ENCODE measurements at regions not wholly inside any gene's neighbourhood (a gene's known extent, or its start where the extent isn't known, plus 50 kb on each side); places are given as distances from the start of the nearest gene placed in this dataset.

DNA sequence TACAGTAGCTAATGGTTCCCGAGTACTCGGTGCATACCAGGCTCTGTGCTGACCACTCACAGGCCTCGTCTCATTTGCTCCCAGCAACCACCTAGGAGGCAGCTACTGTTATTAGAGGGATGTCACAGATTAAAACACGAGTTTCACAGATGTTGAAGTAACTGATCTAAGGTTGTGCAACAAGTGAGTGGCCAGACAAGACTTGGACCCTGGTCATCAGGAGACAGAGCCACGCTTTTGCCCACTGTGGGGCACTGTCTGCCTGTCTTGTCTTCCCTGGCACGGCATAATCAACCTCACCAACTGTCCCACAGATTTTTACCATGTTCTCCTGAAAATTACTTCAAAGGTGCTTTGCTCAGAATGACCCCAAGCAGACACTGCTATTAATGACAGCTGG, 111.6 kb upstream of the HABP2 start:
- no peak for DNase-seq
- Histone ChIP-seq H3K4me3 (ENCODE audit: low read length) (no peak overlapping the region), H3K27me3 (ENCODE audit: control insufficient read depth, insufficient read depth, low read length, poor library complexity, severe bottlenecking) (no peaks in the 10 kb centered on the region), H3K9ac (ENCODE audit: extremely low read depth, low read length, poor library complexity, severe bottlenecking) (no peak overlapping the region), H3K36me3 (ENCODE audit: control insufficient read depth, insufficient read depth, low read length) (no peaks in the 10 kb centered on the region), H3K4me1 (ENCODE audit: control insufficient read depth, insufficient read depth, low read length) (peaks cover 6% of the 10 kb centered on the region), H3K27ac (ENCODE audit: low read depth, low read length) (no peak overlapping the region), H3K9me3 (ENCODE audit: control insufficient read depth, low read length) (no peaks in the 10 kb centered on the region)
- H3K4me1 Mint-ChIP-seq = no peaks in the 10 kb centered on the region
- H3K27ac Mint-ChIP-seq = no peak overlapping the region
- H3K4me3 Mint-ChIP-seq = no peak overlapping the region
- no peaks in the 10 kb centered on the region for H3K36me3 Mint-ChIP-seq (ENCODE audit: low read depth)
- no peaks in the 10 kb centered on the region for H3K9me3 Mint-ChIP-seq
- 91 to 93% methylated on average over 6 of the region's 6 CpGs for WGBS, 2 experiments (ENCODE audit: insufficient coverage in 1 of 2, insufficient read length in 1 of 2)
- no peaks in the 10 kb centered on the region for H3K27me3 Mint-ChIP-seq (ENCODE audit: insufficient read depth)
- TF ChIP-seq, protein P1, sequence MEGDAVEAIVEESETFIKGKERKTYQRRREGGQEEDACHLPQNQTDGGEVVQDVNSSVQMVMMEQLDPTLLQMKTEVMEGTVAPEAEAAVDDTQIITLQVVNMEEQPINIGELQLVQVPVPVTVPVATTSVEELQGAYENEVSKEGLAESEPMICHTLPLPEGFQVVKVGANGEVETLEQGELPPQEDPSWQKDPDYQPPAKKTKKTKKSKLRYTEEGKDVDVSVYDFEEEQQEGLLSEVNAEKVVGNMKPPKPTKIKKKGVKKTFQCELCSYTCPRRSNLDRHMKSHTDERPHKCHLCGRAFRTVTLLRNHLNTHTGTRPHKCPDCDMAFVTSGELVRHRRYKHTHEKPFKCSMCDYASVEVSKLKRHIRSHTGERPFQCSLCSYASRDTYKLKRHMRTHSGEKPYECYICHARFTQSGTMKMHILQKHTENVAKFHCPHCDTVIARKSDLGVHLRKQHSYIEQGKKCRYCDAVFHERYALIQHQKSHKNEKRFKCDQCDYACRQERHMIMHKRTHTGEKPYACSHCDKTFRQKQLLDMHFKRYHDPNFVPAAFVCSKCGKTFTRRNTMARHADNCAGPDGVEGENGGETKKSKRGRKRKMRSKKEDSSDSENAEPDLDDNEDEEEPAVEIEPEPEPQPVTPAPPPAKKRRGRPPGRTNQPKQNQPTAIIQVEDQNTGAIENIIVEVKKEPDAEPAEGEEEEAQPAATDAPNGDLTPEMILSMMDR (conservative IDR thresholded peaks at IDR 0.05) = peak; percentile 57

DNA sequence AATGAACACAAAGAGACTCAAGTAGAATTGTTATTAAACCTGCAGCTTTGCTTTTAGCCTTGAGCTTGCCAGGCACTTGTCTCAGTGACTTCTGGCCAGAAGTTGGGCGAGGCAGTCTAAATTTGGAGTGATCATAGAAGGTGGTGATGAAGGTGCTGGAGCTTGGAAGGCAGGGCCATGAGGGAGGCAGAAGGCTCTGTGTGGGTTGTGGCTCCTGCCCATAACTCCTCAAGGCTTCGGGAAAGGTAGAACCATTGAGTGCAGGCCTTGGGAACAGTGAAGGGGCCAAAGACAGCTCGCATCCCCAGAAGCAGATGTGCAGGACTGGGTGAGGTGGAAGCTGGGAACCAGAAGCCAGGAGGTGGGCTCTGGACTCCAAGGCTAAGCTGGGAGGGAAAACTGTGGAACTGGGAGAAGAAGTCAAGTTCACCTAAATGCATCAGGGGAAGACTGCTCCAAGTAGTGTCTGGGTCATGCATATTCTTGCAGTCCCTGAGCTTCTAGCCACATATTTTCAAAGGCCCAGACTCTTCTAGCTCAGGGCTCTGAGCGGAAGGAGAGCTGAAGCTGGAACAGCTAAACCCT, 111.1 kb upstream of the HABP2 start:
- Mint-ChIP-seq H3K36me3 (ENCODE audit: low read depth) (no peaks in the 10 kb centered on the region), H3K4me1 (peaks cover 3% of the 10 kb centered on the region), H3K27ac (no peak overlapping the region), H3K4me3 (no peak overlapping the region), H3K9me3 (no peaks in the 10 kb centered on the region), H3K27me3 (ENCODE audit: insufficient read depth) (no peaks in the 10 kb centered on the region)
- Histone ChIP-seq H3K9ac (ENCODE audit: extremely low read depth, low read length, poor library complexity, severe bottlenecking) (no peak overlapping the region), H3K27ac (ENCODE audit: low read depth, low read length) (no peak overlapping the region), H3K4me3 (ENCODE audit: low read length) (no peak overlapping the region), H3K27me3 (ENCODE audit: control insufficient read depth, insufficient read depth, low read length, poor library complexity, severe bottlenecking) (no peaks in the 10 kb centered on the region), H3K36me3 (ENCODE audit: control insufficient read depth, insufficient read depth, low read length) (no peaks in the 10 kb centered on the region), H3K4me1 (ENCODE audit: control insufficient read depth, insufficient read depth, low read length) (peaks cover 6% of the 10 kb centered on the region), H3K9me3 (ENCODE audit: control insufficient read depth, low read length) (no peaks in the 10 kb centered on the region)
- 88 to 96% methylated on average over 2 to 4 of the region's 4 CpGs for WGBS, 2 experiments (ENCODE audit: insufficient coverage in 1 of 2, insufficient read length in 1 of 2)
- DNase-seq = no peak
- TF ChIP-seq, protein P1 (conservative IDR thresholded peaks at IDR 0.05) = no peak

DNA sequence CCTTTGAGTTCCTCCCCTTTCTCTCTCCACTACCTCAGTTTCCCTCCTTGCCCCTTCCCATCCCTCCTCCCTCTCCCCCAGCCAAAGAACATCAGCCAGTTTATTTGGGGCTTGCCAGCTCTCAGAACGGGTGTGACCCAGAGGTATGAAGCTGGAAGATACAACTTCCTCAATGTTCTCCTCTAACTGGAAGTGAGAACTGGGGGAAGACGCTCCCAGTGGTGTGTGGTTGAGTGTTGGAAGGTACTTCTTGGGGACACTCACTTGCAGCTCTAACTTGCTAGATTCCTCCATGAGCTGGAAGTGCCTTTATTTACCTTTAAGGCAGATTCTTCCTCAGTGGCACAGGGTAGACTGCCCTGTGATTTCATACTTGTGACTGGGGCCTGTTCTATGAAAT, 110.5 kb upstream of the HABP2 start:
- 80 to 100% methylated on average over 1 to 2 of the region's 2 CpGs for WGBS, 2 experiments (ENCODE audit: insufficient coverage in 1 of 2, insufficient read length in 1 of 2)
- Mint-ChIP-seq H3K4me3 (no peak overlapping the region), H3K27ac (no peak overlapping the region), H3K27me3 (ENCODE audit: insufficient read depth) (peaks cover 2% of the 10 kb centered on the region), H3K4me1 (peaks cover 4% of the 10 kb centered on the region), H3K9me3 (no peaks in the 10 kb centered on the region), H3K36me3 (ENCODE audit: low read depth) (no peaks in the 10 kb centered on the region)
- TF ChIP-seq, protein P1 (conservative IDR thresholded peaks at IDR 0.05) = no peak
- peaks cover 6% of the 10 kb centered on the region for H3K4me1 ChIP-seq (ENCODE audit: control insufficient read depth, insufficient read depth, low read length)
- H3K27ac ChIP-seq (ENCODE audit: low read depth, low read length) = no peak overlapping the region
- H3K27me3 ChIP-seq (ENCODE audit: control insufficient read depth, insufficient read depth, low read length, poor library complexity, severe bottlenecking) = no peaks in the 10 kb centered on the region
- no peak for DNase-seq
- H3K9me3 ChIP-seq (ENCODE audit: control insufficient read depth, low read length) = no peaks in the 10 kb centered on the region
- H3K36me3 ChIP-seq (ENCODE audit: control insufficient read depth, insufficient read depth, low read length) = no peaks in the 10 kb centered on the region
- H3K4me3 ChIP-seq (ENCODE audit: low read length) = no peak overlapping the region
- H3K9ac ChIP-seq (ENCODE audit: extremely low read depth, low read length, poor library complexity, severe bottlenecking) = no peak overlapping the region
